ENCODE measurements at regions not wholly inside any gene's neighbourhood (a gene's known extent, or its start where the extent isn't known, plus 50 kb on each side); places are given as distances from the start of the nearest gene placed in this dataset.
"Not testable (repeated sequence)": the region's sequence is repeated elsewhere in the genome, so short reads cannot be mapped to it uniquely, and the experiment has no call there.

DNA sequence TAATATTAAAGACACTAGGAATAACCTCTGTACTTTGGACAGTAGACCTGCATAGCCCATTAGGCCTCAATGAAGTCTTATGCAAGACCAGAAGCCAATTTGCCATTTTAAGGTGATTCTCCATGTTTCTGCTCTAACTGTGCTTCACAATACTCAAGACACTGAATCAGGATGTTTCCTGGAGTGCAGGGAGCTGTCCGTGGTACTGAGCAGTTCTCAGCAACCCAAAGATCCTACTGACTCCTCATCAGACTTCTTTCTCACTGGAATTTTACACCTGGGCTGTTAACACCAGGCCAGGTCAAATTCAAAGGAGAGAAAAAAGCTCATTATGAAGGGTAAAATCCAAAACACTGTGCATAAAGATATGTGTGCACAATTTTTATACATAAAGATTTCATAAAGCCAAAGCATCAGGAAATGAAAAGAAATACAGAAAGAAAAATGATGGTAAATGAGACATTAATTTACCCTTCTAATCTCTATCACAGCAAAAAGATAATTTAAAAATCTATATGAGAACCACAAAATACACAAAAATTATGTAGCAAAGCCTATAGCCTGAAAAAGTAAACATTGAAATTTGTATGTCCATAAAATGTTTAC, 235.9 kb downstream of the CEP170 start:
- TF ChIP-seq, protein P1, sequence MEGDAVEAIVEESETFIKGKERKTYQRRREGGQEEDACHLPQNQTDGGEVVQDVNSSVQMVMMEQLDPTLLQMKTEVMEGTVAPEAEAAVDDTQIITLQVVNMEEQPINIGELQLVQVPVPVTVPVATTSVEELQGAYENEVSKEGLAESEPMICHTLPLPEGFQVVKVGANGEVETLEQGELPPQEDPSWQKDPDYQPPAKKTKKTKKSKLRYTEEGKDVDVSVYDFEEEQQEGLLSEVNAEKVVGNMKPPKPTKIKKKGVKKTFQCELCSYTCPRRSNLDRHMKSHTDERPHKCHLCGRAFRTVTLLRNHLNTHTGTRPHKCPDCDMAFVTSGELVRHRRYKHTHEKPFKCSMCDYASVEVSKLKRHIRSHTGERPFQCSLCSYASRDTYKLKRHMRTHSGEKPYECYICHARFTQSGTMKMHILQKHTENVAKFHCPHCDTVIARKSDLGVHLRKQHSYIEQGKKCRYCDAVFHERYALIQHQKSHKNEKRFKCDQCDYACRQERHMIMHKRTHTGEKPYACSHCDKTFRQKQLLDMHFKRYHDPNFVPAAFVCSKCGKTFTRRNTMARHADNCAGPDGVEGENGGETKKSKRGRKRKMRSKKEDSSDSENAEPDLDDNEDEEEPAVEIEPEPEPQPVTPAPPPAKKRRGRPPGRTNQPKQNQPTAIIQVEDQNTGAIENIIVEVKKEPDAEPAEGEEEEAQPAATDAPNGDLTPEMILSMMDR (IDR thresholded peaks at IDR 0.05; ENCODE audit: insufficient read depth, low read length, poor library complexity, severe bottlenecking) = not testable (repeated sequence)
- TF ChIP-seq EZH2phosphoT487 (conservative IDR thresholded peaks at IDR 0.05; ENCODE audit: low read length) = not testable (repeated sequence)

Measured in SU-DHL-6 (cell line).